ENCODE measurements at regions not wholly inside any gene's neighbourhood (a gene's known extent, or its start where the extent isn't known, plus 50 kb on each side); places are given as distances from the start of the nearest gene placed in this dataset.
"Not testable (repeated sequence)": the region's sequence is repeated elsewhere in the genome, so short reads cannot be mapped to it uniquely, and the experiment has no call there.

DNA sequence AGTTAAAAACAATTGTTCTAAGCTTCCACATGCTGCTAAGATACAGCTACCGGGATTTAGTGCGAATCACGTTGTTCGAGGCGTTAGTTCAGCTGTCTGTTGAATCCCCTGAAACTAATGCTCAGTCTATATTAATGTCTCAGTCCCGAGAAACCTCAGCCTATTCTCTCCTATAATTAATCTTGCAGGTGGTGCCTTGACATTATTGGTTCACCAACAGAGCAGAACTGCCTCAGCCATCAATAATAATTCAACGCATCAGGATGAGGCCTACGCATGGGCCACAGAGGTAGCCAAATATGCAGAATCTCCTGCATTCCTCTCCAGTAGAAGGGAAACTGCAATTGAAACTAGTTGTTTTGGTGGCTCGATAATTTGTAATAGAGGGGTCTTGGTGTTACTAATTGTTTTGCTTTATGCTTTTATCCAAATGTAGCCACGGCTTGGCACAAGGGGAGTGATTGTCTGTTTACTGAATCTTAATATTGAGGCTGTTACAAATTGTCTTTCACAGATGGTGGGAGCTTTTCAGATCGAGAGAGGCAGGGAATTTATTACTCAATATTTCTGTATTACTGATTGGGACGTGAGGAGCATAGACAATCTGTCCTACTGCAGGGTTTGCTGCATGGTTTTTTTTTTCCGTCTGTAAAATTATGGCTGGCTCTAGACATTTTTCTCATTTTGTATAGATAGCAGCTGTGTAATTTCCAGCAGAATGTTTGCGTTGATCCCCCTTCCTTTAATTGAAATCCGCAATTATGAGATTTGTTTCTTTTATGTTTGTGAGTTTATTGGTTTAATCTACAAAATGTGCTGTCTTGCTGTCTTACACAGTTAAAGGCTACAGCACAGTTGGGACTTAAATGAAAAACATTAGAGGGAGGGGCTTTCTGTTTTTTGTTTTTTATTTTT is 1036.5 kb upstream of the NOVA1 start:
- Histone ChIP-seq H3K4me1 (no peaks in the 10 kb centered on the region), H3K36me3 (no peaks in the 10 kb centered on the region), H3K27ac (no peak overlapping the region), H3K27me3 (no peaks in the 10 kb centered on the region), H3K4me3 (no peak overlapping the region), H3K9me3 (no peaks in the 10 kb centered on the region)
- TF ChIP-seq EP300 (IDR thresholded peaks at IDR 0.05) = no peak
- no peak for TF ChIP-seq POLR2A (IDR thresholded peaks at IDR 0.05)
- TF ChIP-seq, protein P1, sequence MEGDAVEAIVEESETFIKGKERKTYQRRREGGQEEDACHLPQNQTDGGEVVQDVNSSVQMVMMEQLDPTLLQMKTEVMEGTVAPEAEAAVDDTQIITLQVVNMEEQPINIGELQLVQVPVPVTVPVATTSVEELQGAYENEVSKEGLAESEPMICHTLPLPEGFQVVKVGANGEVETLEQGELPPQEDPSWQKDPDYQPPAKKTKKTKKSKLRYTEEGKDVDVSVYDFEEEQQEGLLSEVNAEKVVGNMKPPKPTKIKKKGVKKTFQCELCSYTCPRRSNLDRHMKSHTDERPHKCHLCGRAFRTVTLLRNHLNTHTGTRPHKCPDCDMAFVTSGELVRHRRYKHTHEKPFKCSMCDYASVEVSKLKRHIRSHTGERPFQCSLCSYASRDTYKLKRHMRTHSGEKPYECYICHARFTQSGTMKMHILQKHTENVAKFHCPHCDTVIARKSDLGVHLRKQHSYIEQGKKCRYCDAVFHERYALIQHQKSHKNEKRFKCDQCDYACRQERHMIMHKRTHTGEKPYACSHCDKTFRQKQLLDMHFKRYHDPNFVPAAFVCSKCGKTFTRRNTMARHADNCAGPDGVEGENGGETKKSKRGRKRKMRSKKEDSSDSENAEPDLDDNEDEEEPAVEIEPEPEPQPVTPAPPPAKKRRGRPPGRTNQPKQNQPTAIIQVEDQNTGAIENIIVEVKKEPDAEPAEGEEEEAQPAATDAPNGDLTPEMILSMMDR (IDR thresholded peaks at IDR 0.05) = no peak
- TF ChIP-seq POLR2AphosphoS5 (IDR thresholded peaks at IDR 0.05) = no peak
- no peak for ATAC-seq
- 74 to 77% methylated on average over 13 to 15 of the region's 15 CpGs for WGBS, 2 donors (ENCODE audit: low coverage in 1 of 2)

DNA sequence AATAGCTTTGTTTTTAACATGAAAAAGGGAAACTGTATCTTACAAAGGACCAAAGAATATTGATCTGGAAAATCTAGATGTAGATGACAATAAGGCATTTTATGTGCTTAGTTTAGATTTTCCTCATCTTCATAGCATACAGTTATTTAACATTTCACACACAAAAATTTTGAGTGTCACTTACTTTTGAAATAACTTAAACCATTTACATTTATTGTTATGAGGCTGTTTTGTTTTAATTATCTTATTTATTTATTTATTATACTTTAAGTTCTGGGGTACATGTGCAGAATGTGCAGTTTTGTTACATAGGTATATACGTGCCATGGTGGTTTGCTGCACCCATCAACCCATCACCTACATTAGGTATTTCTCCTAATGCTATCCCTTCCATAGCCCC is 1042.9 kb upstream of the NOVA1 start:
- WGBS, 2 donors (ENCODE audit: low coverage in 1 of 2) = 94 to 100% methylated on average over 1 of the region's 1 CpG
- ATAC-seq, H3K27ac ChIP-seq, H3K36me3 ChIP-seq, H3K4me1 ChIP-seq, H3K4me3 ChIP-seq, H3K27me3 ChIP-seq: not testable (repeated sequence)
- H3K9me3 ChIP-seq = peaks cover 0 to 11% (median 0%) of the 10 kb centered on the region in 3 donors

DNA sequence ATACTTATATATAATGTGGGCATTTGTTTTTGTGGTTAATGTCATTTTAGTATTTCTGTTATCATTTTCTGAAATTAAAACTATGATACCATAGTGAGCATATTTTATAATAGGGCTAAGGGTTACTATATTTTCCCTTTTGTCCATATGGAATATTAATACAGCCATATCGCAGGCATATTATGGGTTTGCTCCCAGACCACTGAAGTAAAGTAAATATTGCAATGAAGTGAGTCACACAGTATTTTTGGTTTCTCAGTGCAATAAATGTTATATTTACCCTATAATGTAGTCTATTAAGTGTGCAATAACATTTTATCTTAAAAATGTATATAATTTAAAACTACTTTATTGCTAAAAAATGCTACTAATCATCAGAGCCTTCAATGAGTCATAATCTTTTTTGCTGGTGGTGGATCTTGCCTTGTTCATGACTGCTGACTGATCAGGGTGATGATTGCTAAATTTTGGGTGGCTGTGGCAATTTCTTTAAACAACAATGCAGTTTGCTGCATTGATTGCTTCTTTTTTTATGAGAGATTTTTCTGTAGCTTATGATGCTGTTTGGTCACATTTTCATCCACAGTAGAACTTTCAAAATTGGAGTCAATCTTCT is 1044.5 kb upstream of the NOVA1 start:
- H3K9me3 ChIP-seq = peaks cover 0 to 11% (median 0%) of the 10 kb centered on the region in 3 donors
- no peaks in the 10 kb centered on the region for H3K4me1 ChIP-seq
- TF ChIP-seq, protein P1 (IDR thresholded peaks at IDR 0.05) = no peak
- TF ChIP-seq POLR2AphosphoS5 (IDR thresholded peaks at IDR 0.05) (no peak), EP300 (IDR thresholded peaks at IDR 0.05) (no peak), POLR2A (IDR thresholded peaks at IDR 0.05) (no peak)
- no peaks in the 10 kb centered on the region for H3K36me3 ChIP-seq
- H3K4me3 ChIP-seq = no peak overlapping the region
- whole genome bisulfite sequencing, 2 donors (ENCODE audit: low coverage in 1 of 2) = 95 to 100% methylated on average over 1 of the region's 1 CpG
- H3K27ac ChIP-seq = no peak overlapping the region
- no peak for ATAC-seq
- H3K27me3 ChIP-seq = no peaks in the 10 kb centered on the region

DNA sequence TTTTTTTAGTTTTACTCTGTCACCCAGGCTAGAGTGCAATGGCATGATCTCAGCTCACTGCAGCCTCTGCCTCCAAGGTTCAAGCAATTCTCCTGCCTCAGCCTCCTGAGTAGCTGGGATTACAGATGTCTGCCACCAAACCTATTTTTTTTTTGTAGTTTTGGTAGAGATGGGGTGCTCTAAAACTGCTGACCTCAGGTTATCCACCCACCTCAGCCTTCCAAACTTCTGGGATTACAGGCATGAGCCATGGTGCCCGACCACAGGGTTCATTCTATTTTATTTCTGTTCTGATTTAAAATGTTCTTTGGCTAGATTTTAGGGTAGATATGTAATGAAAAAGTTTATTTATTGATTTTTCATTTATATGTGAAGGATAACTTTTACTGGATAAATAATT is 1062.8 kb upstream of the NOVA1 start:
- Histone ChIP-seq H3K27ac (no peak overlapping the region), H3K4me3 (no peak overlapping the region), H3K36me3 (no peaks in the 10 kb centered on the region), H3K4me1 (no peaks in the 10 kb centered on the region), H3K27me3 (no peaks in the 10 kb centered on the region), H3K9me3 (peaks cover 0 to 16% (median 0%) of the 10 kb centered on the region in 3 donors)
- ATAC-seq = no peak
- WGBS, 2 donors (ENCODE audit: low coverage in 1 of 2) = 50% methylated on average over 1 of the region's 1 CpG; no CpG with 5 or more reads in 1 of the 2 donors
- TF ChIP-seq, protein P1 (IDR thresholded peaks at IDR 0.05) = no peak
- TF ChIP-seq POLR2A (IDR thresholded peaks at IDR 0.05) (no peak), EP300 (IDR thresholded peaks at IDR 0.05) (no peak), POLR2AphosphoS5 (IDR thresholded peaks at IDR 0.05) (no peak)

DNA sequence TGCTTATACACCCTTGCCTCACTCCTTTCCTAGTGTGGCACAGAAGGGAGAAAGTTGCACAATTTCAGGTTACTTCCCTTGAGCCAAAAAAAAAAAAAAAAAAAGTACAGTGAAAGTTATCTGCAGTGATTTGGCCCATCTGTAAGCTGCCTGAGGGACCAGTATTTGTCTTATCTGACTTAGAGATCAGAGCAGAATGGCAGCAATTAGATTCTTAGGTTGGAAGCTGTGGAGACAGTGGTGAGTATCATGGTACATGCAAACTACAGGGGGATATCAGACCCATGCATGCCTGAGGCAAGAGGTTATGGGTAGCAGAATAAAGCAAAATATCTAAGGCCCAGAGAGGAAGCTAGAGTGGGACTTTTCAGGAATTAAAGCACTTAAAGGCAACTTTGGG is 1070.7 kb upstream of the NOVA1 start:
- H3K4me3 ChIP-seq = no peak overlapping the region
- TF ChIP-seq, protein P1 (IDR thresholded peaks at IDR 0.05) = no peak
- TF ChIP-seq POLR2AphosphoS5 (IDR thresholded peaks at IDR 0.05) (no peak), EP300 (IDR thresholded peaks at IDR 0.05) (no peak), POLR2A (IDR thresholded peaks at IDR 0.05) (no peak)
- no peaks in the 10 kb centered on the region for H3K4me1 ChIP-seq
- ATAC-seq = no peak
- no peak overlapping the region for H3K27ac ChIP-seq
- H3K36me3 ChIP-seq = no peaks in the 10 kb centered on the region
- no peaks in the 10 kb centered on the region for H3K27me3 ChIP-seq
- H3K9me3 ChIP-seq = no peaks in the 10 kb centered on the region

Measured in gastroesophageal sphincter (tissue), 4 donors.